ENCODE measurements at regions not wholly inside any gene's neighbourhood (a gene's known extent, or its start where the extent isn't known, plus 50 kb on each side); places are given as distances from the start of the nearest gene placed in this dataset.

- no peak for DNase-seq
- Mint-ChIP-seq H3K27me3 (ENCODE audit: unreplicated experiment) (no peaks in the 10 kb centered on the region), H3K4me1 (ENCODE audit: low read depth, unreplicated experiment) (peaks cover 4% of the 10 kb centered on the region), H3K27ac (ENCODE audit: unreplicated experiment) (no peak overlapping the region), H3K4me3 (ENCODE audit: unreplicated experiment) (no peak overlapping the region), H3K36me3 (ENCODE audit: unreplicated experiment) (no peaks in the 10 kb centered on the region), H3K9me3 (ENCODE audit: unreplicated experiment) (no peaks in the 10 kb centered on the region)
- TF ChIP-seq CTCF (IDR thresholded peaks at IDR 0.05; ENCODE audit: partially characterized antibody, unreplicated experiment): no peak
Measured at GRCh38 chr9:115627511-115627910, 509.6 kb upstream of the TNC start.

GRCh38 chr9:115628426-115628825, 510.5 kb upstream of the TNC start:
- peaks cover 4% of the 10 kb centered on the region for H3K4me1 Mint-ChIP-seq (ENCODE audit: low read depth, unreplicated experiment)
- H3K36me3 Mint-ChIP-seq (ENCODE audit: unreplicated experiment): no peaks in the 10 kb centered on the region
- H3K27me3 Mint-ChIP-seq (ENCODE audit: unreplicated experiment): no peaks in the 10 kb centered on the region
- H3K4me3 Mint-ChIP-seq (ENCODE audit: unreplicated experiment): no peak overlapping the region
- H3K9me3 Mint-ChIP-seq (ENCODE audit: unreplicated experiment): no peaks in the 10 kb centered on the region
- no peak for TF ChIP-seq CTCF (IDR thresholded peaks at IDR 0.05; ENCODE audit: partially characterized antibody, unreplicated experiment)
- no peak for DNase-seq
- no peak overlapping the region for H3K27ac Mint-ChIP-seq (ENCODE audit: unreplicated experiment)

GRCh38 chr9:115629879-115630840, 512.2 kb upstream of the TNC start:
- Mint-ChIP-seq H3K9me3 (ENCODE audit: unreplicated experiment) (no peaks in the 10 kb centered on the region), H3K4me3 (ENCODE audit: unreplicated experiment) (no peak overlapping the region), H3K27ac (ENCODE audit: unreplicated experiment) (peak overlapping the region; percentile 13), H3K4me1 (ENCODE audit: low read depth, unreplicated experiment) (peaks cover 4% of the 10 kb centered on the region), H3K36me3 (ENCODE audit: unreplicated experiment) (no peaks in the 10 kb centered on the region), H3K27me3 (ENCODE audit: unreplicated experiment) (no peaks in the 10 kb centered on the region)
- TF ChIP-seq CTCF (IDR thresholded peaks at IDR 0.05; ENCODE audit: partially characterized antibody, unreplicated experiment): no peak
- no peak for DNase-seq

GRCh38 chr9:115632391-115632790, 514.4 kb upstream of the TNC start:
- Mint-ChIP-seq H3K9me3 (ENCODE audit: unreplicated experiment) (no peaks in the 10 kb centered on the region), H3K36me3 (ENCODE audit: unreplicated experiment) (no peaks in the 10 kb centered on the region), H3K27me3 (ENCODE audit: unreplicated experiment) (no peaks in the 10 kb centered on the region), H3K27ac (ENCODE audit: unreplicated experiment) (no peak overlapping the region), H3K4me1 (ENCODE audit: low read depth, unreplicated experiment) (peaks cover 4% of the 10 kb centered on the region), H3K4me3 (ENCODE audit: unreplicated experiment) (no peak overlapping the region)
- DNase-seq: no peak
- TF ChIP-seq CTCF (IDR thresholded peaks at IDR 0.05; ENCODE audit: partially characterized antibody, unreplicated experiment): no peak

GRCh38 chr9:115633104-115633503, 515.1 kb upstream of the TNC start:
- no peak overlapping the region for H3K4me3 Mint-ChIP-seq (ENCODE audit: unreplicated experiment)
- no peak for DNase-seq
- no peaks in the 10 kb centered on the region for H3K36me3 Mint-ChIP-seq (ENCODE audit: unreplicated experiment)
- no peaks in the 10 kb centered on the region for H3K9me3 Mint-ChIP-seq (ENCODE audit: unreplicated experiment)
- H3K27me3 Mint-ChIP-seq (ENCODE audit: unreplicated experiment): no peaks in the 10 kb centered on the region
- H3K4me1 Mint-ChIP-seq (ENCODE audit: low read depth, unreplicated experiment): peaks cover 4% of the 10 kb centered on the region
- TF ChIP-seq CTCF (IDR thresholded peaks at IDR 0.05; ENCODE audit: partially characterized antibody, unreplicated experiment): no peak
- H3K27ac Mint-ChIP-seq (ENCODE audit: unreplicated experiment): no peak overlapping the region

Data from glutamatergic neuron (in vitro differentiated cells).